KOPT-K1 (cell line): ENCODE measurements at regions not wholly inside any gene's neighbourhood (a gene's known extent, or its start where the extent isn't known, plus 50 kb on each side); places are given as distances from the start of the nearest gene placed in this dataset.

ENCODE experiments used
- H3K27ac ChIP-seq: fragments of 200-600 bp; sonication (generic); 2 replicates; pipeline ENCODE4 v1.5.1; 2016; ENCODE audit warnings: antibody characterized with exemption, mild to moderate bottlenecking, low read depth, low read length; ENCODE audit not compliant: poor library complexity, severe bottlenecking
- H3K36me3 ChIP-seq: fragments of 200-600 bp; sonication (generic); 2 replicates; pipeline ENCODE4 v1.5.1; 2017; ENCODE audit warnings: antibody characterized with exemption, mild to moderate bottlenecking, low read length, moderate library complexity; ENCODE audit not compliant: insufficient read depth
- H3K9me3 ChIP-seq: fragments of 200-600 bp; sonication (generic); 2 replicates; pipeline ENCODE4 v1.5.1; 2017; ENCODE audit warnings: antibody characterized with exemption, low read length, mild to moderate bottlenecking; ENCODE audit not compliant: insufficient read depth, poor library complexity, severe bottlenecking

GRCh38 chr5:52359261-52359660 lies 428.5 kb upstream of the ITGA1 start:
- no peaks in the 10 kb centered on the region for H3K36me3 ChIP-seq
- H3K27ac ChIP-seq = no peak overlapping the region
- no peaks in the 10 kb centered on the region for H3K9me3 ChIP-seq

DNA sequence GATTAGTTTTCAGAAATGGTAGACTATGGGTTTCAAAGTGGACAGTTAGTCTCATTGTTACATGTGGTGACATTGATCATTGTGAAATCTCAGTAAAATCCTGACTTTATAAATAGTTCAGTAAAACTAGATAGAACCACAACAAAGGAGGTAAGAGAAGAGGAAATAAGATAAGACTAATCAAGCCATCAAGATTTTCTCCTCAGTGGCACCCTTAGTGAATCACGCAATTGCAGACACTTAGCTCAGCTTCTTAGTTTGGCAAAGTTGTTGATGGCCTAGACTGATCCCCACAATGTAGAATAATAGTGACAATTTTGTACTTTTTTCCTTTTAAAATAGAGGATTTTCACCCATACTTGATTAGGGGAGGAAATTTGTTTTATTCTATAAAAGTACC lies 426.7 kb upstream of the ITGA1 start:
- no peaks in the 10 kb centered on the region for H3K9me3 ChIP-seq
- no peaks in the 10 kb centered on the region for H3K36me3 ChIP-seq
- H3K27ac ChIP-seq = no peak overlapping the region

DNA sequence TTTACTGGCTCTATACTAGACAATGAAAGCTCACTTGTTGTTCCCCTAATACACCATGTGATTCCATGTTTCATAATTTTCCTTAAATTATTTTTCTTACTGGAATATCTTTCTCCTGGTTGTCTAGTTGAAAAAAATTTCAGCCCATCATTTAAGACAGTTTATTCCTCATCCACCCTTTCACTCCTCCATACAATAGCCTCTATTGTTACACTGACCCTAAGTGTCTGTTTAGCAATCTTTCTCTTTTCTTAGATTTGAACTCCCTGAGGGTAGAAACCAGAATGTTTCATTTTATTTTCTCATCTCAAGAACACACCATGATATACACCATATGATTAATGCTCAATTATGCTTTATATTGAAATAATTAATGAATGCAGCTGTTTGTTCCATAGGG lies 413.4 kb upstream of the ITGA1 start:
- Histone ChIP-seq H3K27ac (no peak overlapping the region), H3K9me3 (no peaks in the 10 kb centered on the region), H3K36me3 (no peaks in the 10 kb centered on the region)

GRCh38 chr5:52375969-52376368 lies 411.7 kb upstream of the ITGA1 start:
- H3K27ac ChIP-seq = no peak overlapping the region
- no peaks in the 10 kb centered on the region for H3K36me3 ChIP-seq
- H3K9me3 ChIP-seq = no peaks in the 10 kb centered on the region

DNA sequence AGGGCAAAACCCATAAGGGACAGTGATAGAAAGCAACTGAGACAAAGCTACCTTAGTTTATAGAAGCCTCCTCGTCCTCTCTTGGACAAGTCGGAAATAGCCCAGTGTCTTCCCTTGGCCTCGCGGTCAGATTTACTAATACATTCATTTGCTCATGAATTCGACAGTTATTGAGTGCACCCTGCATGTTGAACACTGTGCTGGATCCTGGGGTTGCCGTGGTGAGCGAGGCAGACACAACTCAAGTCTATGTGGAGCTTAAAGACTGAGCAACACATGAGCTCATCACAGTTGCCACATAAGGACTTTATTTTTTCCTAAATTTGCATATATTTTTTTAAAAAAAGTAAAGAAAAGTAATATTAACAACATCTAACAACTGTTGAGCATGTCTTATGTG lies 411.1 kb upstream of the ITGA1 start:
- Histone ChIP-seq H3K36me3 (no peaks in the 10 kb centered on the region), H3K27ac (no peak overlapping the region), H3K9me3 (no peaks in the 10 kb centered on the region)

- Histone ChIP-seq H3K27ac (no peak overlapping the region), H3K36me3 (no peaks in the 10 kb centered on the region), H3K9me3 (no peaks in the 10 kb centered on the region)
These were observed 409.5 kb upstream of the ITGA1 start for GRCh38 chr5:52378237-52378636.

GRCh38 chr5:52388349-52388748 lies 399.4 kb upstream of the ITGA1 start:
- no peaks in the 10 kb centered on the region for H3K9me3 ChIP-seq
- H3K36me3 ChIP-seq = no peaks in the 10 kb centered on the region
- H3K27ac ChIP-seq = no peak overlapping the region

DNA sequence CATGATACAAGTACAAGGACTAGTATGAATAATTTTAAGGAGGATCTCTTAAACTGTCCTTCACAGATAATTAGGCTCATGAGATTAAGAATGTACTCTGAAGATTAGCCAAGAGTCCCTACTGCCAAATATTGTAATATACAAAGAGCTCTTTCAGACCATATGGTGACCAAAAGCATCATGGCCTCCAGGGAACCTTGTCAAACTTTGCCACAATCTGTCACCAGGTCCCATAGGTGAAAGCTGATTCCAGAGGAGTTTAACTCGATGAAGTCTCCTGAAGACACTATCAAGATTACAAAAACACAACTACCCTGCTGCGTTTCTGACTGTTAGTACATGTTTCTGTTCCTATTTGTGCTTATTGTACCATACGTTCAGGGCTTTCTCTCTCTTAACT lies 395.4 kb upstream of the ITGA1 start:
- no peaks in the 10 kb centered on the region for H3K36me3 ChIP-seq
- H3K9me3 ChIP-seq = peaks cover 4% of the 10 kb centered on the region
- no peak overlapping the region for H3K27ac ChIP-seq

DNA sequence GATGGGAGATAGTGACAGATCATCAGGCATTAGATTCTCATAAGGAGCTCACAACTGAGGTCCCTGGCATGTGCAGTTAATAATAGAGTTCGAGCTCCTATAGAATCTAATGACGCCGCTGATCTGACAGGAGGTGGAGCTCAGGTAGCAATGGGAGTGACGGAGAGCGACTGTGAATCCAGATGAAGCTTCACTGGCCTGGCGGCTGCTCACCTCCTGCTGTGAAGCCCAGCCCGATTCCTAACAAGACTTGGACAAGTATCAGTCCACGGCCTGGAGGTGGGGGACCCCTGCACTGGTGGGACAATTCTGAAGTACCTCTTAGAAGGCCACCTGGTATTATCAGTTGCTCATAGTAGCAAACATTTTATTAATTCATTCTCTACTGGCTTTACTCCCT lies 377.9 kb upstream of the ITGA1 start:
- Histone ChIP-seq H3K27ac (no peak overlapping the region), H3K9me3 (no peaks in the 10 kb centered on the region), H3K36me3 (no peaks in the 10 kb centered on the region)

GRCh38 chr5:52419357-52419756 lies 368.4 kb upstream of the ITGA1 start:
- Histone ChIP-seq H3K27ac (no peak overlapping the region), H3K9me3 (no peaks in the 10 kb centered on the region), H3K36me3 (no peaks in the 10 kb centered on the region)

GRCh38 chr5:52427615-52428014 lies 360.1 kb upstream of the ITGA1 start:
- H3K27ac ChIP-seq = no peak overlapping the region
- no peaks in the 10 kb centered on the region for H3K36me3 ChIP-seq
- peaks cover 5% of the 10 kb centered on the region for H3K9me3 ChIP-seq

DNA sequence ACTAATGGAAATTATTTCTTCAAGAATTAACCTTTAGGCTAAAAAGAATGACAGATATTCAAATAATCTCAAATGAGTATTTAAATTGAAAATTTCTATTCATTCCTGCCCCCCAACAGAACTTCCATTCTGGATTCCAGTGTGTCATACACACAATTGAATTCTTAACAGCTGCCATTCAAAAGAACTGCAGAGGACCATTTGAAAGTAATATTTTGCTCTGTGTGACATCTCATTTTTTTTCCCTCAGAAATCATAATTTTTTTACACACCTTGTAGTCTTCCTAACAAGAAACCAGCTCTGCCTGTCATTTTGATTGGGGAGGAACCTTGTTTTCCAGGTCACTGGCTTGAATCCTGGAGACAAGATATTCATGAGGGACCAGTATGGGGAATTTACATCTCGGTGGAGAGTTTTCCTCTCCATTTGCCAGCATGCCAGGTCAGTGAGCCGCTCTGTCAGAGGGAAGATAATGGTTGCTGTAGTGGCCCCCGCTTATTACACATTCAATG lies 358.7 kb upstream of the ITGA1 start:
- H3K36me3 ChIP-seq = no peaks in the 10 kb centered on the region
- H3K27ac ChIP-seq = no peak overlapping the region
- H3K9me3 ChIP-seq = peaks cover 5% of the 10 kb centered on the region

- Histone ChIP-seq H3K9me3 (no peaks in the 10 kb centered on the region), H3K36me3 (no peaks in the 10 kb centered on the region), H3K27ac (no peak overlapping the region)
These were observed 345.9 kb upstream of the ITGA1 start for GRCh38 chr5:52441768-52442167.

DNA sequence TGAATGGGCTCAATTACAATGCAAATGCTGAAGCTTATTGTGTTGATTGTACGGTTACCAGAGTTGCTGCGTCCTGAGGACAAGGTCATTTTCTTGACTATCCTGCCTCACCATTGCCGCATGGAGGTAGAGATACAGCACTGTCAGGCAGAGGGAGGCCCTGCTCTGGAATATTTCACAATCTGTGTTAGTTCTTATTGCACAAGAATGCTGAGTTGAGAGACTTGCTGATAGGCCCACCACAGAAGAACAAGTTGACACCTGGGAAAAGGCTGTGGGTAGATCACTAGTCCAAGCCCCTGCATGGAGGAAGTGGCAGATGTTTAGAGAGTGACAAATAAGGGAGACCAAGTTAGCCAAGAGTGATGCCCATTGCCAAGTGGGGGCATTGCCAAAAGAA lies 344.5 kb upstream of the ITGA1 start:
- Histone ChIP-seq H3K36me3 (no peaks in the 10 kb centered on the region), H3K27ac (no peak overlapping the region), H3K9me3 (no peaks in the 10 kb centered on the region)

GRCh38 chr5:52448111-52448510 lies 339.6 kb upstream of the ITGA1 start:
- H3K9me3 ChIP-seq = no peaks in the 10 kb centered on the region
- no peaks in the 10 kb centered on the region for H3K36me3 ChIP-seq
- H3K27ac ChIP-seq = no peak overlapping the region

DNA sequence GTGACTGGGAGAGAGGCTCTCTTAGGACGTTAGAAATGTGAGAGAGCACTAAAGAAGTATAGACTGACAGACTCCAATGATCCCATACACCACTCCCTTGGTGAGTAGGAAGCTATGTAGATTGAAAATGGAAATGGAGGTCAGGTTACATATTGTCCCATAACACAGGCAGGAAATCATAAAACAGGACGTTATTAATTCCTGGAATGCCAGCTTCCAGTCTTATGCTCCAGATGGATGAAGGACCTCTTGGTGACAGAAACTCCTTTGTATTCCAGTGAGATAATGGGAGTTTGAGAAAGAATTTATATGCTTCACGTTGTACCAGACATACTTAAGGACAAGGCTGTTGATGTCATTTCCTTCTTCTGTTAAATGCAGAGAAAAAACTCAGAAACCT lies 338.2 kb upstream of the ITGA1 start:
- Histone ChIP-seq H3K36me3 (no peaks in the 10 kb centered on the region), H3K9me3 (no peaks in the 10 kb centered on the region), H3K27ac (no peak overlapping the region)

DNA sequence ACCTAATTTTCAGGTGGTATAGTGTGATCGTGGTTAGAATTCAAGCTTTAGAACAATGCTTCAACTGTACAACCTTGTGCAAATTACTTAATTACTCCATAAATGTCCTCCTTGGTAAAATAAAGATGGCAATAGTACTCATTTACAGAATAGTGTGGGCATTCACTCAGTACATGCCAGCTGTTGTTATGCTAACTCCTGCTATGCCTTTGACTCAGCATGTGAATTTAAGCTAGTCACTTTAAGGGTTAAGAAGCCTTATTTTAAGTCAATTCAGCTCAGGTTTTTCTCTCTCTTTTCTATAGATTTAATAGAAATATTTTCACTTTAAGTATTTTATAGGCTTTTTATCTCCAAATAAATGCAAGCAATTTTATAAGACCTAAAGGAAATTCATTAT lies 335.6 kb upstream of the ITGA1 start:
- Histone ChIP-seq H3K36me3 (no peaks in the 10 kb centered on the region), H3K27ac (no peak overlapping the region), H3K9me3 (no peaks in the 10 kb centered on the region)
